ENCODE measurements at regions not wholly inside any gene's neighbourhood (a gene's known extent, or its start where the extent isn't known, plus 50 kb on each side); places are given as distances from the start of the nearest gene placed in this dataset.

DNA sequence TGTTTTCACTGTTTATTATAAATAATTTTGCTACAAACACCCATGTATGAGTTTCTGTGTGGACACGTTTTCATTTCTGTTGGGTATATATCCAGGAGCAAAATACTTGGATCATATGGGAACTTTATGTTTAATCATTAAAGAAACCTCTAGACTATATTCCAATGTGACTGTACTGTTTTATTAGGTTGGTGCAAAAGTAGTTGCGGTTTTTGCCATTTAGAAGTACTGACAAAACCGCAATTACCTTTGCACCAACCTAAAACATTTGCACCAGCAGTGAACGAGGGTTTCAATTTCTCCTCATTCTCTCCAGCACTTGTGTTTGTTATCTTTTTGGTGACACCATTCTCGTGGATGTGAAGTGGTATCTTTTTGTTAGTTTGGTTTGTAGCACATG lies 565.0 kb downstream of the TRIML1 start:
- no peaks in the 10 kb centered on the region for H3K4me1 ChIP-seq
- no peaks in the 10 kb centered on the region for H3K36me3 ChIP-seq
- no peaks in the 10 kb centered on the region for H3K27me3 ChIP-seq
- DNase-seq (no peak), ATAC-seq (no peak)
- no peak overlapping the region for H3K27ac ChIP-seq
- no peak overlapping the region for H3K4me3 ChIP-seq
- no peaks in the 10 kb centered on the region for H3K9me3 ChIP-seq
- TF ChIP-seq, protein P1, sequence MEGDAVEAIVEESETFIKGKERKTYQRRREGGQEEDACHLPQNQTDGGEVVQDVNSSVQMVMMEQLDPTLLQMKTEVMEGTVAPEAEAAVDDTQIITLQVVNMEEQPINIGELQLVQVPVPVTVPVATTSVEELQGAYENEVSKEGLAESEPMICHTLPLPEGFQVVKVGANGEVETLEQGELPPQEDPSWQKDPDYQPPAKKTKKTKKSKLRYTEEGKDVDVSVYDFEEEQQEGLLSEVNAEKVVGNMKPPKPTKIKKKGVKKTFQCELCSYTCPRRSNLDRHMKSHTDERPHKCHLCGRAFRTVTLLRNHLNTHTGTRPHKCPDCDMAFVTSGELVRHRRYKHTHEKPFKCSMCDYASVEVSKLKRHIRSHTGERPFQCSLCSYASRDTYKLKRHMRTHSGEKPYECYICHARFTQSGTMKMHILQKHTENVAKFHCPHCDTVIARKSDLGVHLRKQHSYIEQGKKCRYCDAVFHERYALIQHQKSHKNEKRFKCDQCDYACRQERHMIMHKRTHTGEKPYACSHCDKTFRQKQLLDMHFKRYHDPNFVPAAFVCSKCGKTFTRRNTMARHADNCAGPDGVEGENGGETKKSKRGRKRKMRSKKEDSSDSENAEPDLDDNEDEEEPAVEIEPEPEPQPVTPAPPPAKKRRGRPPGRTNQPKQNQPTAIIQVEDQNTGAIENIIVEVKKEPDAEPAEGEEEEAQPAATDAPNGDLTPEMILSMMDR (IDR thresholded peaks at IDR 0.05): no peak
- intact Hi-C loops (cut with DNase I): no loop called here

DNA sequence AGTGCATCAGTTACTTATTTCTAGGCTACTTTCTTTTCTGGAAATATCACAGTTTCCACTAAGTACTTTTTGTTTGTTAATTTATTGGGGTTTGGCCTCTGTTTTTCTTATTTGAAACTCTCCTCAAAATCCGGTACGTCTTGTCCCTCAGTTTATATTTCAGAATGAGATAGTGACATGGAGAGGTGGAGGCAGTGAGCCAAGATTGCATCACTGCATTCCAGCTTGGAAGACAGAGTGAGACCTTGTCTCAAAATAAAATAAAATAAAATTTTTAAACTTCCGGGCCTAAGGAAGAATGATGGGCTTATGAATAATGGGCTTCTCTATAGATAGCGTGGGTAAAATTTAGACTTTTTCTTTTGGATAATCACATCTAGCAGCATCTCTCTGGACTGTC lies 567.8 kb downstream of the TRIML1 start:
- H3K4me3 ChIP-seq: no peak overlapping the region
- H3K4me1 ChIP-seq: no peaks in the 10 kb centered on the region
- no peaks in the 10 kb centered on the region for H3K9me3 ChIP-seq
- ATAC-seq: no peak
- no peaks in the 10 kb centered on the region for H3K27me3 ChIP-seq
- H3K27ac ChIP-seq: no peak overlapping the region
- DNase-seq: no peak
- H3K36me3 ChIP-seq: no peaks in the 10 kb centered on the region
- intact Hi-C loops (cut with DNase I): no loop called here
- TF ChIP-seq, protein P1 (IDR thresholded peaks at IDR 0.05): no peak

DNA sequence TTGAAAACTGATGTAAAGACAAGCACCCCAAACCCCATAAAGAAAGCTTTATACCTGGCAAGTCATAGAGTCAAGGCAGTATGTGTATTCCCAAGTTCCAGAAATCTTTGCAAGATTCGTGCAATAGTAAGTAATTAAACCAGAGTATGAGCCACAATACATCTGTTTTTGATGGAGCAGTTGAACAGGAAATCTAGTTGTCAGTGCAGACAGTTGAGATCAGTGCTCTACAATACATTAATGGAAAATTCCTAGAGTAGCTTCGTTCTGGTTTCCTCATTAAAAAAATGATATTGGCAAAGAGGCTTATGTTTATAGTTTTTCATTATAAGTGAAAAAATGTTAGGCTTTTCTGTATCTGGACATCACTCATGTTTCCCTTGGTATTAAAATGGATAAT lies 575.3 kb downstream of the TRIML1 start:
- DNase-seq: no peak
- H3K4me3 ChIP-seq: no peak overlapping the region
- no peaks in the 10 kb centered on the region for H3K9me3 ChIP-seq
- TF ChIP-seq, protein P1 (IDR thresholded peaks at IDR 0.05): no peak
- H3K27me3 ChIP-seq: no peaks in the 10 kb centered on the region
- no peak for ATAC-seq
- intact Hi-C loops (cut with DNase I): no loop called here
- no peaks in the 10 kb centered on the region for H3K36me3 ChIP-seq
- no peaks in the 10 kb centered on the region for H3K4me1 ChIP-seq
- H3K27ac ChIP-seq: no peak overlapping the region

DNA sequence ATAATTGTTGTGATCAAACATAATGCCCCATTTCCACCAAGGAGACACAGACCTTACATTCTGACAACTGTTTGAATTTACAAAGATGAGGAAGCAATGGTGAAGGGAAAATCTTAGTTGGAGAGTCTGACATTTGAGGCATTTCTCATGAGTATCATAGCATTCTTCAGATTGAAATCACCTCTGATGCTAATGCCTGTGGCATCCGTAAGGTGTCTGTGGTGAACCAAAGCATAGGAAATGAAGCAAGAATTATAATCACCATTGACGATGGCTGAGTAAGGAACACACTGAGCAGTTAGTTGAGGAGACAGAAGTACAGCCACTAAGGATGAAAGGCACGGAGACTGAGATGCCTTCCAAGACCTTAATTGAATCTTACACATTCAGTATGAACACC lies 575.7 kb downstream of the TRIML1 start:
- Histone ChIP-seq H3K9me3 (no peaks in the 10 kb centered on the region), H3K36me3 (no peaks in the 10 kb centered on the region), H3K27me3 (no peaks in the 10 kb centered on the region), H3K27ac (no peak overlapping the region), H3K4me3 (no peak overlapping the region), H3K4me1 (no peaks in the 10 kb centered on the region)
- TF ChIP-seq, protein P1 (IDR thresholded peaks at IDR 0.05): no peak
- ATAC-seq (no peak), DNase-seq (no peak)
- intact Hi-C loops (cut with DNase I): no loop called here

DNA sequence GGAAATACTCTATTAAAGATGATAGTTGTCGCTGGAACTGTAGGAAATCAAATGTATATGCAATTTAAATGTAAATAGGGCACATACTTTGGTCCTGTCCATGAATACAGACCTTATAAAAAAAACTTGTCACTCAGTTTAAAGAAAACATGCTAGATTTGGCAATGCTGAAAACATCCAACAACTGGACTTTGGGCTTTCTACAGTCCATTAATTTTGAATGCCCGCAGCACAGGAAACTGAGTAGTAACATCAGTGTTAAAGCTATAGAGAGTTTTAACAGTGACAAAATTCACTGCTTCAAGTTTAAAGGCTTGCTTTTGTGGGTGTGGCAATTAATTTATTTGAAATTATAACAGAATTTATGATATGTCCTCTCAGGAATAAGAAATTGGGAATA lies 578.4 kb downstream of the TRIML1 start:
- Histone ChIP-seq H3K4me3 (no peak overlapping the region), H3K9me3 (no peaks in the 10 kb centered on the region), H3K27ac (no peak overlapping the region), H3K27me3 (no peaks in the 10 kb centered on the region), H3K4me1 (no peaks in the 10 kb centered on the region), H3K36me3 (no peaks in the 10 kb centered on the region)
- TF ChIP-seq, protein P1 (IDR thresholded peaks at IDR 0.05): no peak
- ATAC-seq (no peak), DNase-seq (no peak)
- intact Hi-C loops (cut with DNase I): no loop called here

DNA sequence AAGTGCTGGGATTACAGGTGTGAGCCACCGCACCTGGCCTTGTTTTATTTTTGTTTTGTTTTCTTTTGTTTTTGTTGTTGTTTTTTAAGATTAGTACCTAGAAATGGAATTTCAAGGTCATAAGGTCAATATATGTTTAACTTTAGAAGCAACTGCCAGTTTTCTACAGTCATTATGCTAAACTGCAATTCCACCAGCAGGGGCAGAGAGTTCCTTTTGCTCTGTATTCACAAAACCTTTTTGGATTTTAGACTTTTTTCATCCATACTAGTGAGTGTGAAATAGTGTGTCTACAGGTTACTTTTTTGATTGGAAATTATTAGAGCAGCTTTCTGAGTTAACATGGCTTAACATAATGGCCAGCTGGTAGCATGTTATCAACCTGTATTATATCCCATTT lies 580.6 kb downstream of the TRIML1 start:
- ATAC-seq (no peak), DNase-seq (no peak)
- intact Hi-C loops (cut with DNase I): no loop called here
- H3K36me3 ChIP-seq: no peaks in the 10 kb centered on the region
- TF ChIP-seq, protein P1 (IDR thresholded peaks at IDR 0.05): no peak
- H3K4me3 ChIP-seq: no peak overlapping the region
- H3K9me3 ChIP-seq: no peaks in the 10 kb centered on the region
- H3K27ac ChIP-seq: no peak overlapping the region
- H3K27me3 ChIP-seq: no peaks in the 10 kb centered on the region
- H3K4me1 ChIP-seq: no peaks in the 10 kb centered on the region
